ENCODE measurements at regions not wholly inside any gene's neighbourhood (a gene's known extent, or its start where the extent isn't known, plus 50 kb on each side); places are given as distances from the start of the nearest gene placed in this dataset.
"Not testable (repeated sequence)": the region's sequence is repeated elsewhere in the genome, so short reads cannot be mapped to it uniquely, and the experiment has no call there.

GRCh38 chr3:153058031-153058688, 103.9 kb upstream of the RAP2B start:
- not testable (repeated sequence) for TF ChIP-seq POLR2AphosphoS5 (IDR thresholded peaks at IDR 0.05; ENCODE audit: low read depth, low read length); POU2F2 (IDR thresholded peaks at IDR 0.05; ENCODE audit: low read depth, low read length); POLR2A (IDR thresholded peaks at IDR 0.05; ENCODE audit: low read depth, low read length); SPI1 (IDR thresholded peaks at IDR 0.05; ENCODE audit: low read depth, low read length); TAF1 (IDR thresholded peaks at IDR 0.05; ENCODE audit: low read depth, low read length); PAX5 (IDR thresholded peaks at IDR 0.05; ENCODE audit: insufficient read depth, low read length, severe bottlenecking)

Measured in GM12891 (cell line).